Large intestine (tissue), 3 donors: ENCODE measurements at regions not wholly inside any gene's neighbourhood (a gene's known extent, or its start where the extent isn't known, plus 50 kb on each side); places are given as distances from the start of the nearest gene placed in this dataset.

Source experiments
- DNase-seq, 2 donors: peaks; one replicate each; pipeline versions ENCODE4 v3.0.0 to v3.0.0-alpha.2; 2013
- H3K27ac ChIP-seq: one replicate; pipeline ENCODE4 v1.5.1; 2013; ENCODE audit warnings: low read length
- H3K27me3 ChIP-seq: 2 replicates; pipeline ENCODE4 v1.6.1; 2013; ENCODE audit warnings: low read length; ENCODE audit not compliant: control insufficient read depth, insufficient read depth
- H3K36me3 ChIP-seq: 2 replicates; pipeline ENCODE4 v1.6.1; 2013; ENCODE audit warnings: low read length; ENCODE audit not compliant: control insufficient read depth, insufficient read depth
- H3K4me1 ChIP-seq: one replicate; pipeline ENCODE4 v1.6.1; 2013; ENCODE audit warnings: low read length; ENCODE audit not compliant: control insufficient read depth, insufficient read depth
- H3K4me3 ChIP-seq: one replicate; pipeline ENCODE4 v1.5.1; 2013; ENCODE audit warnings: low read length
- H3K9me3 ChIP-seq: one replicate; pipeline ENCODE4 v1.6.1; 2013; ENCODE audit warnings: mild to moderate bottlenecking, low read depth, low read length, moderate library complexity; ENCODE audit not compliant: control insufficient read depth
- WGBS: methylation state at CpG from one replicate; pipeline ENCODE4 v1.1.5; 2013; ENCODE audit warnings: low lambda C conversion rate; ENCODE audit not compliant: insufficient coverage; 5-methylcytosine and 5-hydroxymethylcytosine counted together

DNA sequence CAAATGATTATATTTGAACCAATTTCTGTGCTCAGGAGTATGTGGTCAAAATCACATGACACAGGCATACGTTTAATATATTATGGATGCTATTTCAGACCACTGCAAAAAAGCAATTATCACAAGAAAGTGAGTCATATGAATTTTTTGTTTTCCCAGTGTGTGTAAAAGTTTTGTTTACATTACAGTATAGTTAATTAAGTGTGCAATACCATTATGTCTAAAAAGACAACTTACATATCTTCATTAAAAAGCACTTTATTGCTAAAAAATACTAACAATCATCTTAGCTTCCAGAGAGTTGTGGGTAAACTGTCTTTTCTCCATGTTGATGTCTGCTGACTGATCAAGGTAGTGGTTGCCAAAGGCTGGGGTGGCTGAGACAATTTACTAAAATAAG lies 347.2 kb upstream of the PCDH9 start:
- DNase-seq = no peak
- H3K27me3 ChIP-seq = no peaks in the 10 kb centered on the region
- H3K27ac ChIP-seq = no peak overlapping the region
- WGBS = no CpG with 5 or more reads among the region's 1 CpG
- H3K4me1 ChIP-seq = no peaks in the 10 kb centered on the region
- H3K4me3 ChIP-seq = no peak overlapping the region
- H3K36me3 ChIP-seq = no peaks in the 10 kb centered on the region
- H3K9me3 ChIP-seq = no peaks in the 10 kb centered on the region

DNA sequence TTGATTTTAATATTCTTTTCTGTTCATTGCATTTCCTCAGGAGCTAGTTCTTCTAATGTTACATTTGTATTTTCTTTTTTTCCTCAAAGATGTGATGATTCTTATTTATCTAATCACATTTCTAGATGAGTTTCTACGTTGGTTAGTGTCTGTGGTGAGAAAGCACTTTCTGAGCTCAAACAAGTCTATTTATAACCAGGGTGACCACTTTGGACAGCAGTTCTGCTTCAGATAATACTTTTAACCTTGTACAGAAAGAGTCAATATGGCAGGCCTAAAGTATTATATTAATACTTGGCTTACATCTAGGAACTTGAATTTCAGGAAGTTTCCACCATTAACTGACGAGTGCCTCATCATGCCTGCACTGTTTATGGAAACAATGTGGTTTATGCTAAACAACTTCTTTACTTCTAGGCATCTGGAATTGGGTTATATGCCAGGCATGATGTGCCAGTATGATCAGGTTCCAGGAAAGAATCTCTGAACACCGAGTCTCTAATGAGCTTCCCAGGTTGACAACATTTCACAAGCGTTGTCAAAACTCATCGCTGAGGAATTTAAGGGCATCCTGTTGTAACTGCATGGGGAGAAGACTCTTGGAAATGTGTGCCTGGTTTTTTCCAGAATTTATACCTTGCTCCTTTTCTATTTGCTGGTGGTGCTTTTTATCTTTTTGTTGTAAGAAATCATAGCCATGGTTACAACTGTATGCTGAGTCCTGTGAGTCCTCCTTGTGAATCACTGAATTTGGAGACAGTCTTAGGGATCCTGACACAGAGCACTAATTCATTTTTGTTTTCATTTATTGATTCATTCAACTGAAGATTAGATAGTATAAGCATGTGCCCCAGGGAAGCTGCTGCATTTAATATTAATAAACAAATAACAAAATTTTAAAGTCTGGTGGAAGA lies 344.4 kb upstream of the PCDH9 start:
- H3K9me3 ChIP-seq = no peaks in the 10 kb centered on the region
- H3K4me1 ChIP-seq = no peaks in the 10 kb centered on the region
- H3K27ac ChIP-seq = no peak overlapping the region
- DNase-seq = peak in 1 of 2 donors; percentile 3
- WGBS = 60% methylated on average over 1 of the region's 5 CpGs
- H3K4me3 ChIP-seq = no peak overlapping the region
- H3K36me3 ChIP-seq = no peaks in the 10 kb centered on the region
- no peaks in the 10 kb centered on the region for H3K27me3 ChIP-seq

DNA sequence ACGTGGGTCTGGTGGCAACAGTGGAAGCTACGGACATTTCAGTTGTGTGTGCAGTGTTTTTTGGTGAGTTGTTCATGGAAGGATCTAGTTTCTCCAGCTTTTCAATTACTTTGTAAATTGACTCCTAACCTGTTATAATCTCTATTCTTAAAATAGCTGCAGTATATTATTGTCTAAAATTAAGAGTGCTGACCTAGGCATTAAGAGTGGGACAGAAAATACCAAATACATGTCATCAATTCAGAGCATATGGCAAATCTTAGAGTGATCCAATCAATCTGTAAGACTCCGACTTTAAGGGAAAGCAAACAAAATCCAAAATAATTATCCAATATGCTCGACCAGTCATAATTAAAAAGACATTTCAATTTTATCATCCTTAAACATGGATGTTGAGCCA lies 338.1 kb upstream of the PCDH9 start:
- WGBS = 83% methylated on average over 2 of the region's 4 CpGs
- no peaks in the 10 kb centered on the region for H3K4me1 ChIP-seq

DNA sequence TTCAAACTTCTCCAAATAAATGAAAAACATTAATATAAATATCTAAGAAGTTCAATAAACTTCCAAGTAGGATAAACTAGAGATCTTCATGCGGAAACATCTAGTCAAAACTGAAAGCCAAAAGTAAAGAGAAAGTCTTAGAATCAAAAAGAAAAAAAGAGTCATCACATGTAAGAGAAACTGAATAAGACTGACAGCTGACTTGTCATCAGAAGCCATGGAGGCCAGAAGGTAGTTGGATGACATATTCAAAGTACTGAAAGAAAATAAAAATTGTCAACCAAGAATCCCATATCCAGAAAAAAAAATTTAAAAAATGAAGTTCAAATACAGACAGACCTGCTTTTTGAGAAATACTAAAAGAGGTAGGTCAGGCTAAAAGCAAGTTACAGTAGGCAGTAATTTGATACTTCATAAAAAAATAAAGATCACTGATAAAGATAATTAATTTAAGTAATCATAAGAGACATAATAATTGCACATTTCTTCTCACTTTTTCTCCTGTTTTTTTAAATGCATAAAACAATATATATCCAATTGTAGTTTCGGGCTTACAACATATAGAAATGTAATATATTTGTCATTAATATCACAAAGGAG lies 327.6 kb upstream of the PCDH9 start:
- WGBS = 90% methylated on average over 2 of the region's 2 CpGs
- DNase-seq = no peak
- no peaks in the 10 kb centered on the region for H3K36me3 ChIP-seq
- H3K4me1 ChIP-seq = no peaks in the 10 kb centered on the region
- H3K9me3 ChIP-seq = no peaks in the 10 kb centered on the region
- H3K4me3 ChIP-seq = no peak overlapping the region
- H3K27ac ChIP-seq = no peak overlapping the region
- H3K27me3 ChIP-seq = no peaks in the 10 kb centered on the region

More for the DNA sequence above, 338.1 kb upstream of the PCDH9 start:
- no peak overlapping the region for H3K27ac ChIP-seq
- DNase-seq = no peak
- no peaks in the 10 kb centered on the region for H3K36me3 ChIP-seq
- H3K27me3 ChIP-seq = no peaks in the 10 kb centered on the region
- H3K9me3 ChIP-seq = no peaks in the 10 kb centered on the region
- H3K4me3 ChIP-seq = no peak overlapping the region

DNA sequence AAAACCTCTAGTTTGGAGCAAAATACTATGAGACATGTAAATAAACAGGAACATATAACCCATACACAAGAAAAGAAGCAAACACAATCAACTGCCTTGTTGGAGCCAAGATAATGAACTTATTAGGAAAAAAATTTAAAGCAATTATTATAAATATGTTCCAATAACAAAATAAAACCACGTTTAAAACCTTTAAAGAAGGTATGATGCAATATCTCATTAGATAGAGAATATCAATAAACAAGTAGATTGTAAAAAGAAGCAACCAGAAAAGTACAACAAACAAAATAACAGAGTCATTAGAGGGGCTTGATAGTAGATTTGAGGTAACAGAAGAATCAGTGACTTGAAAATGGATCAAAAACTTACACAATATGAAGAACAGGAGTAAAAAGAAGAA lies 327.0 kb upstream of the PCDH9 start:
- Histone ChIP-seq H3K4me3 (no peak overlapping the region), H3K27ac (no peak overlapping the region), H3K4me1 (no peaks in the 10 kb centered on the region), H3K27me3 (no peaks in the 10 kb centered on the region), H3K36me3 (no peaks in the 10 kb centered on the region), H3K9me3 (no peaks in the 10 kb centered on the region)
- WGBS = 57% methylated on average over 1 of the region's 1 CpG
- no peak for DNase-seq

DNA sequence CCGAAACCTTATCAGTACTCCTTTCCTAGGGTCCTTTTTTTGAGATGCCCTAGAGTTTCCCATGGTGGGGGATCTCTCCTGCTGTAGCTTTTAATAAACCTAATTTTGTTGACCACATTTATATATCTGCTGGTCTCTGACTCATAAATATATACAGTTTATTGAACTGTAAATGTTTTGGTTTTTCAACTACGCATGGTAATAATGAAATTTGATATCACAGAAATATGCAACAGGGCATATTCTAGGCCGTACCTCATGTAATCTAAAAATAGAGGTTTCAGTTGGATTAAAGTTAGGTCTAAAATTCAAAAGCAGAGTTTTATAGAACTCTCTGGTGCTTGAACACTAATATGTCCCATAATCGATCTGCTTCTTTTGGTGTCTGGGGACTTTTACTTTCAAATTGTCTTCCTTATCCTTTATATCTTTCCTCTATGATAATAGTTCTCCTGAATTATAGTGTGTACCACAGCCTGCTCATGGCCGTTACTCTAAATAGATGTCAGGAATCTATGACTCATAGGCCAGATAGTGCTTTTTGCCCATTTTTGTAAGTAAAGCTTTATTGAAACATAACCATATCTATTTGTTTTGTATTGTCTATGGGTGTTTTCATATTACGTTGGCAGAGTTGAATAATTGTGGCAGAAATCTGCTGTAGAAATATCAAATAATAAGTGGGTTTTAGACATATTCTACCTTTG lies 324.8 kb upstream of the PCDH9 start:
- Histone ChIP-seq H3K9me3 (no peaks in the 10 kb centered on the region), H3K27ac (no peak overlapping the region), H3K36me3 (no peaks in the 10 kb centered on the region), H3K4me3 (no peak overlapping the region), H3K27me3 (no peaks in the 10 kb centered on the region), H3K4me1 (no peaks in the 10 kb centered on the region)
- no peak for DNase-seq
- WGBS = 89% methylated on average over 4 of the region's 6 CpGs

DNA sequence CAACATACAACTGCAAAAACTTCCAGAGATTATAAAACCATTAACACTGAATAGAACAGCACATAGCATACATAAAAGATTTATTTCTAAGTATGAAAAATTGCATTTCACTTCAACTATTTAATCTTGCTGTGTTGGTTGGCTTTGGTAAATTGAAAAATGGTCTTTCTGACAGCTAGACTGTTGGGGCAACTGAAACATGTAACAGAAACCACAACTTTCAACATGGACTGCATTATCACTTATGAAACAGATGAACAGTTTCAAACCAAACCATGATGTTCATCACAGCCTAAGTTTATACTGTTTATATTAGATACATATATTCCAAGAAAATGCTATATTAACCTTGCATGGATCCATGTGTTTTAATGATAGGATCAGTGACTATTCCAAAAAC lies 324.1 kb upstream of the PCDH9 start:
- DNase-seq = no peak
- no peaks in the 10 kb centered on the region for H3K4me1 ChIP-seq
- no peaks in the 10 kb centered on the region for H3K9me3 ChIP-seq
- no peaks in the 10 kb centered on the region for H3K36me3 ChIP-seq
- H3K27me3 ChIP-seq = no peaks in the 10 kb centered on the region
- no peak overlapping the region for H3K27ac ChIP-seq
- no peak overlapping the region for H3K4me3 ChIP-seq

DNA sequence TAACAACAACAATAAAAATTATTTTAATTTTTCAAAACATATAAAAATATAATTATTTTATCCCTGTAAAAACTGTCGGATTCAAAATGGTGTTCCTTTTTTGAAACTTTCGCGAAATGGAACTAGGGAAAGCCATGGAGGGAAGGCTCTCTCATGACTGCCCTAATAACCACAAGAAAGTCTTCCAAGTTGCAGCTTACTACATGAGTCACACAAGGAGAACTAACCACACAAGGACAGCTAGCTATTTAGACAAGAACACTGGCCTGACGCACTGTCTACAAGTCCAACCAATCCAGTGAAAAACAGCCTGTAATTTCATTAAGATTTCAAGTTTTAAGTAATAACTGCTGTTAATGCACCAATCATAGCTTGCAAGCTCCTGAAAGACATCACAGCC lies 319.2 kb upstream of the PCDH9 start:
- no peak for DNase-seq
- Histone ChIP-seq H3K27ac (no peak overlapping the region), H3K4me3 (no peak overlapping the region), H3K27me3 (no peaks in the 10 kb centered on the region), H3K4me1 (no peaks in the 10 kb centered on the region), H3K36me3 (no peaks in the 10 kb centered on the region), H3K9me3 (no peaks in the 10 kb centered on the region)
- WGBS = 100% methylated on average over 4 of the region's 4 CpGs

DNA sequence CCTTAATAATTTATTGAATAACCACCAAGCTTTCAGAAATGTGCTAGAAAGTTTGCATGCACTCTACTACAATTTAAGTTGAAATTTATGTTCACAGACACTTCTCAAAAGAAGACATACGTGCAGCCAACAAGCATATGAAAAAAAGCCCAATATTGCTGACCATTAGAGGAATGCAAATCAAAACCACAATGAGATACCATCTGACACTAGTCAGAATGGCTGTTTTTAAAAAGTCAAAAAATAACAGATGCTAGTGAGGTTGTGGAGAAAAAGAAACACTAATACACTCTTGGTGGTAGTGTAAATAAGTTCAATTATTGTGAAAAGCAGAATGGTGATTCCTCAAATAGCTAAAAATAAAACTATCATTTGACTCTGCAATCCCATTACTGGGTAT lies 308.8 kb upstream of the PCDH9 start:
- no CpG with 5 or more reads among the region's 1 CpG for WGBS
- DNase-seq = no peak
- no peaks in the 10 kb centered on the region for H3K4me1 ChIP-seq
- no peak overlapping the region for H3K27ac ChIP-seq
- H3K27me3 ChIP-seq = no peaks in the 10 kb centered on the region
- no peak overlapping the region for H3K4me3 ChIP-seq
- H3K36me3 ChIP-seq = no peaks in the 10 kb centered on the region
- no peaks in the 10 kb centered on the region for H3K9me3 ChIP-seq

DNA sequence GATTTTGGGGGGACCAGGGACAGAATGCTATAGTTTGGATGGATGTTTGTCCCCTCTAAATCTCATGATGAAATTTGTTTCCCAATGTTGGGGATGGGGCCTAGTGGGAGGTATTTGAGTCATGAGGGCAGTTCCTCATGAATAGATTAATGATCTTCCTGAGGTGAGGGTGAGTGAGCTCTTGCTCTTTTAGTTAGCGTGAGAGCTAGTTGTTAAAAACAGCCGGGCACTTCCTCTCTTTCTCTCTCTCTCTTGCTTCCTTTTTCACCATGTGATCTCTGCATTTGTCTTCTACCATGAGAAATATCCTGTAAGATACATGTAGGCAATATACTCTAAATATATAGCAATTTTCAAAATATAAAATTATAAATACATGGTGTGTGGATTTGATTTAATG lies 290.8 kb upstream of the PCDH9 start:
- 70% methylated on average over 2 of the region's 2 CpGs for WGBS
- Histone ChIP-seq H3K36me3 (no peaks in the 10 kb centered on the region), H3K9me3 (no peaks in the 10 kb centered on the region), H3K27me3 (no peaks in the 10 kb centered on the region), H3K4me3 (no peak overlapping the region), H3K27ac (no peak overlapping the region), H3K4me1 (no peaks in the 10 kb centered on the region)
- no peak for DNase-seq
